ENCODE measurements at regions not wholly inside any gene's neighbourhood (a gene's known extent, or its start where the extent isn't known, plus 50 kb on each side); places are given as distances from the start of the nearest gene placed in this dataset.

GRCh38 chr10:85213493-85213892 lies 885.1 kb downstream of the CCSER2 start:
- DNase-seq, result no peak

- peak; percentile 10 for DNase-seq
Measured at GRCh38 chr10:85222300-85222699, 893.9 kb downstream of the CCSER2 start.

- DNase-seq, result no peak
Measured at GRCh38 chr10:85224366-85224940, 896.1 kb downstream of the CCSER2 start.

GRCh38 chr10:85225311-85225710 lies 896.9 kb downstream of the CCSER2 start:
- no peak for DNase-seq

- no peak for DNase-seq
Measured at GRCh38 chr10:85226596-85226995, 898.2 kb downstream of the CCSER2 start.

- DNase-seq, result no peak
Measured at GRCh38 chr10:85228726-85229125, 900.3 kb downstream of the CCSER2 start.

- DNase-seq, result no peak
Measured at GRCh38 chr10:85231534-85232270, 903.3 kb downstream of the CCSER2 start.

GRCh38 chr10:85235258-85235657 lies 906.9 kb downstream of the CCSER2 start:
- no peak for DNase-seq

- no peak for DNase-seq
Measured at GRCh38 chr10:85238676-85239075, 910.3 kb downstream of the CCSER2 start.

- no peak for DNase-seq
Measured at GRCh38 chr10:85250304-85250703, 921.9 kb downstream of the CCSER2 start.

GRCh38 chr10:85256481-85256880 lies 928.1 kb downstream of the CCSER2 start:
- no peak for DNase-seq

GRCh38 chr10:85259908-85260307 lies 931.5 kb downstream of the CCSER2 start:
- no peak for DNase-seq

GRCh38 chr10:85262992-85263391 lies 934.6 kb downstream of the CCSER2 start:
- DNase-seq, result no peak

- DNase-seq, result no peak
Measured at GRCh38 chr10:85265121-85265520, 936.7 kb downstream of the CCSER2 start.

GRCh38 chr10:85266808-85267207 lies 938.4 kb downstream of the CCSER2 start:
- DNase-seq, result no peak

- DNase-seq, result no peak
Measured at GRCh38 chr10:85280014-85280413, 951.6 kb downstream of the CCSER2 start.

- DNase-seq, result no peak
Measured at GRCh38 chr10:85284778-85285770, 956.7 kb downstream of the CCSER2 start.

GRCh38 chr10:85293483-85293882 lies 965.1 kb downstream of the CCSER2 start:
- no peak for DNase-seq

GRCh38 chr10:85311613-85312337 lies 983.4 kb downstream of the CCSER2 start:
- no peak for DNase-seq

GRCh38 chr10:85315657-85316056 lies 987.3 kb downstream of the CCSER2 start:
- no peak for DNase-seq

GRCh38 chr10:85316276-85316675 lies 987.9 kb downstream of the CCSER2 start:
- DNase-seq, result no peak

GRCh38 chr10:85317827-85318226 lies 989.4 kb downstream of the CCSER2 start:
- DNase-seq, result no peak
